HepG2 (cell line): ENCODE measurements at regions not wholly inside any gene's neighbourhood (a gene's known extent, or its start where the extent isn't known, plus 50 kb on each side); places are given as distances from the start of the nearest gene placed in this dataset.

Experiments used
- ATAC-seq: fragments of 200-7000 bp; cut with Tn5 transposase; 3 replicates; pipeline ENCODE4 v1.9.1; 2020; ENCODE audit warnings: mild to moderate bottlenecking, moderate library complexity
- BruUV-seq: library from RNA; stranded (reverse); fragments of 400-500 nt; replicated peaks from 2 replicates; lab custom pipeline; 2021; lab: Mats Ljungman, UMichigan
- CTCF ChIA-PET: fragments of 300-600 bp; formaldehyde crosslinking; extraction: SDS; loops from one replicate; lab custom pipeline; 2021; ENCODE audit warnings: low total read pairs, inconsistent platforms, low intra/inter-chr PET ratio; lab: Yijun Ruan, JAX
- POLR2A ChIA-PET: fragments of 350-600 bp; sonication (Branson Sonifier 250); formaldehyde crosslinking; loops from one replicate; lab custom pipeline; 2020; ENCODE audit warnings: antibody characterized with exemption, inconsistent platforms; lab: Yijun Ruan, JAX
- DNase-seq: peaks from one replicate; pipeline ENCODE4 v3.0.0-alpha.2; 2015; ENCODE audit warnings: low spot score
- FAIRE-seq: peaks from 3 replicates; lab custom pipeline; 2011; peaks lifted over from hg19 to GRCh38; lab: Jason Lieb, UNC
- H2AFZ ChIP-seq: one replicate; pipeline ENCODE4 v1.6.1; 2011; ENCODE audit warnings: low read length, inconsistent platforms
- H3K27ac ChIP-seq: fragments of 300-600 bp; 3 replicates; pipeline ENCODE4 v1.8.0; 2011; ENCODE audit warnings: mixed run types, mild to moderate bottlenecking, mixed read lengths, low read length, inconsistent platforms; ENCODE audit not compliant: insufficient read depth; ENCODE audit errors: extremely low read length
- H3K27me3 ChIP-seq, 2 experiments: fragments of 200-600 bp in 1 of 2; 2 replicates in 1 of 2; 3 replicates in 1 of 2; pipeline versions ENCODE4 v1.6.0 to v1.8.0; 2011; ENCODE audit warnings: low read length in 2 of 2, mild to moderate bottlenecking in 2 of 2, moderate library complexity in 2 of 2, inconsistent platforms in 1 of 2; ENCODE audit not compliant: insufficient read depth in 2 of 2, control insufficient read depth in 1 of 2
- H3K36me3 ChIP-seq, 2 experiments: fragments of 200-600 bp in 1 of 2; replicated peaks in 1 of 2; 2 replicates in 1 of 2; 3 replicates in 1 of 2; pipeline versions ENCODE4 v1.5.1 to v1.8.0; 2011; ENCODE audit warnings: low read length in 2 of 2, inconsistent platforms in 1 of 2; ENCODE audit not compliant: insufficient read depth in 2 of 2, control insufficient read depth in 1 of 2
- H3K4me1 ChIP-seq: 2 replicates; pipeline ENCODE4 v1.5.1; 2012; ENCODE audit warnings: low read length, inconsistent platforms; ENCODE audit not compliant: insufficient read depth
- H3K4me2 ChIP-seq: 2 replicates; pipeline ENCODE4 v1.6.0; 2011; ENCODE audit warnings: low read depth, low read length, inconsistent platforms
- H3K4me3 ChIP-seq, 3 experiments: fragments of 200-600 bp in 1 of 3; sonication (generic), shearing (Covaris generic) in 1 of 3; replicated peaks in 1 of 3; 2 replicates each; pipeline ENCODE4 v1.5.1; 2011 to 2016; ENCODE audit warnings: low read length in 3 of 3, inconsistent platforms in 2 of 3, low read depth in 2 of 3, mild to moderate bottlenecking in 2 of 3, control low read depth in 1 of 3, mixed read lengths in 1 of 3; ENCODE audit not compliant: insufficient read depth in 1 of 3
- H3K79me2 ChIP-seq: one replicate; pipeline ENCODE4 v1.6.1; 2011; ENCODE audit warnings: low read length, inconsistent platforms; ENCODE audit not compliant: insufficient read depth
- H3K9ac ChIP-seq: 2 replicates; pipeline ENCODE4 v1.6.0; 2011; ENCODE audit warnings: mild to moderate bottlenecking, low read depth, low read length, inconsistent platforms; ENCODE audit not compliant: insufficient read depth
- H3K9me3 ChIP-seq: 2 replicates; pipeline ENCODE4 v1.5.1; 2012; ENCODE audit warnings: mild to moderate bottlenecking, low read length
- H4K20me1 ChIP-seq: 2 replicates; pipeline ENCODE4 v1.6.0; 2011; ENCODE audit warnings: inconsistent platforms, mild to moderate bottlenecking, low read length, moderate library complexity; ENCODE audit not compliant: insufficient read depth
- AGO2 ChIP-seq: fragments of 200-400 bp; formaldehyde crosslinking; optimal IDR thresholded peaks from 2 replicates; pipeline ENCODE3; 2017; ENCODE audit warnings: mild to moderate bottlenecking, low read depth, low read length, moderate library complexity
- ATF7 ChIP-seq, 2 experiments: fragments of 450-650 bp in 1 of 2; sonication (generic) in 1 of 2; formaldehyde crosslinking in 1 of 2; IDR thresholded peaks; 2 replicates each; pipeline versions ENCODE4 v1.4.0 to v1.6.1; 2016 to 2020; ENCODE audit warnings: antibody characterized with exemption in 1 of 2, mild to moderate bottlenecking in 1 of 2, missing genetic modification reagents in 1 of 2
- ELF1 ChIP-seq: sonication (generic); formaldehyde crosslinking; IDR thresholded peaks from 2 replicates; pipeline ENCODE4 v1.4.0; 2020; ENCODE audit warnings: missing genetic modification reagents
- GRHL1 ChIP-seq: sonication (generic); formaldehyde crosslinking; conservative IDR thresholded peaks from 2 replicates; pipeline ENCODE4 v1.8.0; 2022; ENCODE audit warnings: missing genetic modification reagents
- HNRNPL ChIP-seq: fragments of 200-400 bp; formaldehyde crosslinking; IDR thresholded peaks from 2 replicates; pipeline ENCODE4 v1.6.1; 2017; ENCODE audit warnings: mild to moderate bottlenecking, low read depth, low read length
- KDM2A ChIP-seq: sonication (generic); formaldehyde crosslinking; IDR thresholded peaks from 2 replicates; pipeline ENCODE4 v1.4.0; 2020; ENCODE audit warnings: low read depth, missing genetic modification reagents, borderline replicate concordance
- SMAD9 ChIP-seq: sonication (generic); formaldehyde crosslinking; IDR thresholded peaks from 2 replicates; pipeline ENCODE4 v1.5.1; 2020; ENCODE audit warnings: mild to moderate bottlenecking, missing genetic modification reagents
- SNRNP70 ChIP-seq: fragments of 200-400 bp; formaldehyde crosslinking; IDR thresholded peaks from 2 replicates; pipeline ENCODE4 v1.6.1; 2017; ENCODE audit warnings: mild to moderate bottlenecking, low read depth, low read length, moderate library complexity
- SP140L ChIP-seq: sonication (generic); formaldehyde crosslinking; IDR thresholded peaks from 2 replicates; pipeline ENCODE4 v1.4.0; 2020; ENCODE audit warnings: missing genetic modification reagents, borderline replicate concordance
- TP53 ChIP-seq: sonication (generic); formaldehyde crosslinking; conservative IDR thresholded peaks from 2 replicates; pipeline ENCODE4 v1.4.0; 2020; ENCODE audit warnings: missing genetic modification reagents
- ZNF282 ChIP-seq: fragments of 450-650 bp; IDR thresholded peaks from 2 replicates; pipeline ENCODE4 v1.6.1; 2018; ENCODE audit not compliant: partially characterized antibody
- ZNF329 ChIP-seq: sonication (generic); formaldehyde crosslinking; IDR thresholded peaks from 2 replicates; pipeline ENCODE4 v1.9.0; 2021; ENCODE audit warnings: low read depth, mild to moderate bottlenecking, missing genetic modification reagents
- ZNF609 ChIP-seq: sonication (generic); formaldehyde crosslinking; IDR thresholded peaks from 2 replicates; pipeline ENCODE4 v1.4.0; 2020; ENCODE audit warnings: mild to moderate bottlenecking, missing genetic modification reagents, borderline replicate concordance
- ZNF616 ChIP-seq: sonication (generic); formaldehyde crosslinking; IDR thresholded peaks from 2 replicates; pipeline ENCODE4 v1.5.0; 2020; ENCODE audit warnings: low read depth, mild to moderate bottlenecking, missing genetic modification reagents
- ZSCAN12 ChIP-seq: sonication (generic); formaldehyde crosslinking; IDR thresholded peaks from 2 replicates; pipeline ENCODE4 v1.9.0; 2021; ENCODE audit warnings: mild to moderate bottlenecking, missing genetic modification reagents
- WGBS: methylation state at CpG from one replicate; pipeline ENCODE4 v1.1.6; 2017; ENCODE audit warnings: low lambda C conversion rate; 5-methylcytosine and 5-hydroxymethylcytosine counted together
- in situ Hi-C: cut with HindIII; loops from 2 replicates; pipeline ENCODE4 v1.10.0; 2017; ENCODE audit warnings: low pct_unique_long_range_greater_than_20kb; ENCODE audit not compliant: extremely low pct_ligation_motif_present
- intact Hi-C: fragments of 100-400 bp; cut with micrococcal nuclease; formaldehyde crosslinking; loops from one replicate; pipeline ENCODE4 v1.10.0; 2022; ENCODE audit not compliant: unreplicated experiment

DNA sequence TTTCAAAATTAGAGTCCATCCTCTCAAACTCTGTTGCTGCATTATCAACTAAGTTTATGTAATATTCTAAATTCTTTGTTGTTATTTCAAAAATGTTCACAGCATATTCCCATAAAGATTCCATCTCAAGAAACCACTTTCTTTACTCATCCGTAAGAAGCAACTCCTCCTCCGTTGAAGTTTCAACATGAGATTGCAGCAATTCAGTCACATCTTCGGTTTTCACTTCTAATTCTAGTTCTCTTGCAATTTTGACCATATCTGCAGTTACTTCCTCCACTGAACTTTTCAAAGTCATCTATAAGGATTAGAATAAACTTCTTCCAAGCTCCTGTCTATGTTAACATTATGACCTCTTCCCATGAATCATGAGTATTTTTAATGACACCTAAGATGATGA lies 216.6 kb upstream of the SLC7A11 start:
- WGBS, result 17% methylated on average over 3 of the region's 3 CpGs

More for the DNA sequence above, 216.6 kb upstream of the SLC7A11 start:
- intact Hi-C loops, result no loop called here
- Histone ChIP-seq H3K9ac (no peak overlapping the region), H4K20me1 (no peaks in the 10 kb centered on the region), H3K79me2 (no peaks in the 10 kb centered on the region), H3K4me1 (no peaks in the 10 kb centered on the region), H3K4me3 (no peak overlapping the region), H3K27ac (no peak overlapping the region), H3K36me3 (no peaks in the 10 kb centered on the region), H2AFZ (no peak overlapping the region), H3K9me3 (no peaks in the 10 kb centered on the region), H3K4me2 (no peak overlapping the region), H3K27me3 (no peaks in the 10 kb centered on the region)
- no TSS peak for BruUV-seq
- ATAC-seq (no peak), FAIRE-seq (no peak), DNase-seq (no peak)
- TF ChIP-seq ZNF329 (CRISPR knock-in tag) (no peak), ZNF616 (CRISPR knock-in tag) (no peak), TP53 (CRISPR knock-in tag) (no peak), SP140L (CRISPR knock-in tag) (no peak), AGO2 (no peak), HNRNPL (no peak), ZNF282 (no peak), ATF7 (IDR thresholded peaks at IDR 0.05) (no peak), ATF7 (CRISPR knock-in tag; IDR thresholded peaks at IDR 0.05) (no peak), ZNF609 (CRISPR knock-in tag) (no peak), ZSCAN12 (CRISPR knock-in tag) (no peak), SMAD9 (CRISPR knock-in tag) (no peak), SNRNP70 (no peak), KDM2A (CRISPR knock-in tag) (no peak), GRHL1 (CRISPR knock-in tag) (no peak), ELF1 (CRISPR knock-in tag) (no peak)
- POLR2A ChIA-PET, result no interaction called here
- in situ Hi-C loops, result no loop called here
- CTCF ChIA-PET, result no interaction called here
